IPS DF 6.9 (cell line): ENCODE measurements at regions not wholly inside any gene's neighbourhood (a gene's known extent, or its start where the extent isn't known, plus 50 kb on each side); places are given as distances from the start of the nearest gene placed in this dataset.

Source experiments
- DNase-seq: peaks from one replicate; pipeline ENCODE4 v3.0.0-alpha.2; 2013; ENCODE audit warnings: low read depth, low spot score
- H3K27ac ChIP-seq: one replicate; pipeline ENCODE4 v1.5.1; 2013; ENCODE audit warnings: low read length, control low read depth
- H3K27me3 ChIP-seq: 2 replicates; pipeline ENCODE4 v1.6.1; 2013; ENCODE audit warnings: mild to moderate bottlenecking, low read length; ENCODE audit not compliant: control insufficient read depth, insufficient read depth
- H3K36me3 ChIP-seq: 2 replicates; pipeline ENCODE4 v1.6.1; 2013; ENCODE audit warnings: low read length; ENCODE audit not compliant: control insufficient read depth, insufficient read depth
- H3K4me1 ChIP-seq: 2 replicates; pipeline ENCODE4 v1.6.1; 2013; ENCODE audit warnings: low read length; ENCODE audit not compliant: control insufficient read depth, insufficient read depth
- H3K4me3 ChIP-seq: 2 replicates; pipeline ENCODE4 v1.5.1; 2013; ENCODE audit warnings: mild to moderate bottlenecking, low read length
- H3K9me3 ChIP-seq: 2 replicates; pipeline ENCODE4 v1.6.1; 2013; ENCODE audit warnings: low read length, inconsistent platforms; ENCODE audit not compliant: control insufficient read depth, insufficient read depth
- WGBS: extraction: QIAGEN DNeasy Blood & Tissue Kit; methylation state at CpG from one replicate; pipeline ENCODE4 v1.1.7; 2013; ENCODE audit warnings: mixed read lengths, missing lambda C conversion rate; ENCODE audit not compliant: insufficient read length, insufficient coverage; 5-methylcytosine and 5-hydroxymethylcytosine counted together

GRCh38 chr7:25944777-25945515, 207.1 kb upstream of the NFE2L3 start:
- Histone ChIP-seq H3K9me3 (no peaks in the 10 kb centered on the region), H3K4me1 (peaks cover 6% of the 10 kb centered on the region), H3K27ac (no peak overlapping the region), H3K36me3 (no peaks in the 10 kb centered on the region), H3K27me3 (no peaks in the 10 kb centered on the region; the same call in 1 of the 2 replicates), H3K4me3 (no peak overlapping the region)
- DNase-seq: no peak
- WGBS: no CpG with 5 or more reads among the region's 8 CpGs

- DNase-seq: no peak
- H3K27me3 ChIP-seq: no peaks in the 10 kb centered on the region; the same call in 1 of the 2 replicates
- peaks cover 6% of the 10 kb centered on the region for H3K4me1 ChIP-seq
- no peak overlapping the region for H3K27ac ChIP-seq
- no peaks in the 10 kb centered on the region for H3K36me3 ChIP-seq
- no peak overlapping the region for H3K4me3 ChIP-seq
- H3K9me3 ChIP-seq: no peaks in the 10 kb centered on the region
Observed at GRCh38 chr7:25945608-25946007, 206.4 kb upstream of the NFE2L3 start.

- Histone ChIP-seq H3K27me3 (no peaks in the 10 kb centered on the region; the same call in 1 of the 2 replicates), H3K36me3 (no peaks in the 10 kb centered on the region), H3K9me3 (no peaks in the 10 kb centered on the region), H3K4me1 (peaks cover 6% of the 10 kb centered on the region), H3K4me3 (no peak overlapping the region), H3K27ac (no peak overlapping the region)
- DNase-seq: no peak
- WGBS: no CpG with 5 or more reads among the region's 4 CpGs
Observed at GRCh38 chr7:25946181-25946580, 205.8 kb upstream of the NFE2L3 start.

GRCh38 chr7:25947669-25948516, 204.1 kb upstream of the NFE2L3 start:
- Histone ChIP-seq H3K4me3 (no peak overlapping the region), H3K36me3 (no peaks in the 10 kb centered on the region), H3K27me3 (no peaks in the 10 kb centered on the region; the same call in 1 of the 2 replicates), H3K4me1 (peaks cover 8% of the 10 kb centered on the region), H3K9me3 (no peaks in the 10 kb centered on the region), H3K27ac (no peak overlapping the region)
- WGBS: no CpG with 5 or more reads among the region's 13 CpGs
- DNase-seq: no peak

GRCh38 chr7:25949736-25950487, 202.1 kb upstream of the NFE2L3 start:
- H3K4me1 ChIP-seq: peaks cover 6% of the 10 kb centered on the region; the same call in 1 of the 2 replicates
- no peaks in the 10 kb centered on the region for H3K36me3 ChIP-seq
- H3K27ac ChIP-seq: no peak overlapping the region
- peak overlapping the region; percentile 98; the same call in 1 of the 2 replicates for H3K4me3 ChIP-seq
- no CpG with 5 or more reads among the region's 32 CpGs for WGBS
- no peaks in the 10 kb centered on the region for H3K27me3 ChIP-seq
- no peaks in the 10 kb centered on the region for H3K9me3 ChIP-seq
- no peak for DNase-seq

GRCh38 chr7:25950488-25951413, 201.2 kb upstream of the NFE2L3 start:
- peak overlapping the region; percentile 98 for H3K4me3 ChIP-seq
- H3K9me3 ChIP-seq: no peaks in the 10 kb centered on the region
- no peaks in the 10 kb centered on the region for H3K36me3 ChIP-seq
- no peak overlapping the region for H3K27ac ChIP-seq
- no CpG with 5 or more reads among the region's 86 CpGs for WGBS
- no peaks in the 10 kb centered on the region for H3K27me3 ChIP-seq
- peaks cover 6% of the 10 kb centered on the region; the same call in 1 of the 2 replicates for H3K4me1 ChIP-seq
- DNase-seq: peak; percentile 87

GRCh38 chr7:25951414-25952260, 200.4 kb upstream of the NFE2L3 start:
- peaks cover 6% of the 10 kb centered on the region; the same call in 1 of the 2 replicates for H3K4me1 ChIP-seq
- H3K27ac ChIP-seq: no peak overlapping the region
- WGBS: no CpG with 5 or more reads among the region's 46 CpGs
- DNase-seq: no peak
- H3K27me3 ChIP-seq: no peaks in the 10 kb centered on the region
- peak overlapping the region; percentile 29; the same call in 1 of the 2 replicates for H3K4me3 ChIP-seq
- no peaks in the 10 kb centered on the region for H3K36me3 ChIP-seq
- H3K9me3 ChIP-seq: no peaks in the 10 kb centered on the region

GRCh38 chr7:25952261-25953057, 199.5 kb upstream of the NFE2L3 start:
- WGBS: no CpG with 5 or more reads among the region's 19 CpGs
- Histone ChIP-seq H3K27me3 (no peaks in the 10 kb centered on the region), H3K27ac (no peak overlapping the region), H3K9me3 (no peaks in the 10 kb centered on the region), H3K36me3 (no peaks in the 10 kb centered on the region), H3K4me1 (peaks cover 6% of the 10 kb centered on the region; the same call in 1 of the 2 replicates), H3K4me3 (no peak overlapping the region)
- no peak for DNase-seq
